Upper lobe of left lung (tissue), 4 donors: ENCODE measurements at regions not wholly inside any gene's neighbourhood (a gene's known extent, or its start where the extent isn't known, plus 50 kb on each side); places are given as distances from the start of the nearest gene placed in this dataset.
"Not testable (repeated sequence)": the region's sequence is repeated elsewhere in the genome, so short reads cannot be mapped to it uniquely, and the experiment has no call there.

ENCODE experiments used
- CTCF ChIP-seq, 6 experiments: fragments of 450-650 bp in 4 of 6; fragments of 200-600 bp in 2 of 6; sonication (generic) in 2 of 6; IDR thresholded peaks; one replicate each; pipeline ENCODE4 v1.5.1; 2016 to 2019; ENCODE audit warnings: antibody characterized with exemption in 6 of 6
- POLR2A ChIP-seq, 4 donors: fragments of 450-650 bp; IDR thresholded peaks; one replicate each; pipeline ENCODE4 v1.5.1; 2016 to 2017; ENCODE audit warnings: antibody characterized with exemption in 4 of 4, mild to moderate bottlenecking in 2 of 4
- POLR2AphosphoS5 ChIP-seq, 2 donors: sonication (generic); formaldehyde crosslinking; IDR thresholded peaks; one replicate each; pipeline ENCODE4 v1.5.1; 2017; ENCODE audit warnings: antibody characterized with exemption in 2 of 2

- not testable (repeated sequence) for TF ChIP-seq CTCF, POLR2A, POLR2AphosphoS5 (IDR thresholded peaks at IDR 0.05)
These were observed 170.0 kb downstream of the TMEM121 start for GRCh38 chr14:105696388-105696787.
